SW480 (cell line): ENCODE measurements at regions not wholly inside any gene's neighbourhood (a gene's known extent, or its start where the extent isn't known, plus 50 kb on each side); places are given as distances from the start of the nearest gene placed in this dataset.

ENCODE experiments used
- DNase-seq: peaks from one replicate; pipeline ENCODE4 v3.0.0-alpha.2; 2016; ENCODE audit warnings: low spot score

DNA sequence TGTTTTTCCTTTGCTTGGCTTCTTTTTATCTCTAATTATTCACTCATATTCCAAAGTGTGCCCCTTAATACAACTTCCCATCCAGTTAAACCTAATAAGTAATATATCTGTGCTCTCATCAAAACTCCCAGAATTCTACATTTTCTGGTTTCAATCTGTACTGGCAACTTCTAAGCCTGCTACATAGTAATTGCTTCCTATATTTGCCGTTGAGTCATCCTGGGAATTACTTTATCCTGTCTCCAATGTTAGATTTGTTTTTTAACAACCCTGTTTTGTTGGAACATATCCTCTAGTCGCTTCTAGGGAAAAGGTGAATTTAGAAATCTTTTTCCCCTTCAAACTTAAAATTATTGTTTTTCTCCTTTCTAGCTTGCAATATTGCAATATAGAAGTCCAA, 620.5 kb upstream of the PKN2 start:
- no peak for DNase-seq

DNA sequence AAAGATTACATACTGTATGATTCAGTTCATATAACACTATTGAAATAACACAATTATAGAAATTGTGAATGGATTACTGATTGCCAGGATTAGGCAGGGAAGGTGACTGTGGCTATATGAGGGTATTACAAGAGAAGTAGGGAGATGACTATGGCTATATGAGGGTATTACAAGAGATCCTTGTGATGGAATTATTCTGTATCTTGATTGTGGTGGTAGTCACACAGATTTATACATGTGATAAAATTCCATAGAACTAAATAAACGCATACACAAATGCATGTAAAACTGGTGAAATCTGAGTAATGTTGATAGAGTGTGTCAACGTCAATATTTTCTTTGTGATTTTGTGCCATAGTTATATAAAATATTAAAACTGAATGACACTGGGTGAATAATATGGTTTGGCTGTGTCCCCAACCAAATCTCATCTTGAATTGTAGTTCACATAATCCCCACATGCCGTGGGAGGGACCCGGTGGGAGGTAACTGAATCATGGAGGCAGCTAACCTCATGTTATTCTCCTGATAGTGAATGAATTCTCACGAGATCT, 615.6 kb upstream of the PKN2 start:
- no peak for DNase-seq

DNA sequence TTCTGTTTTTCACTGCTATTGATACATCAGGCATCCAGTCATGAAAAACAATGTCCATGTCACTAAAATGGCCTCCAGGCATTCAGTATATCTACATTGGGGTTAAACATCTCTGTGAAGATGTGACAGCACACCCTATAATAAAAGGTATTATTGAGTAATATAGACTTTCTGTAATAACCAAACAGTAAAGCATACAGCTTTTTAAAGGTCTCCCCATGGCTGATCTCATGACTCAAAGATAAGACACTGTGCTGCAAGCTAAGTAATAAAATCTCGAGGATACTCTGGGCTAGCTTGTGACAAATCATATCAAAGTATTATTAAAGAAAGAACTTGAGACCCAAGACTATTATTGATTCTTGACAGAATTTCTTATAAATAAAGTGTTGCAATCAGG, 613.1 kb upstream of the PKN2 start:
- DNase-seq, result no peak

DNA sequence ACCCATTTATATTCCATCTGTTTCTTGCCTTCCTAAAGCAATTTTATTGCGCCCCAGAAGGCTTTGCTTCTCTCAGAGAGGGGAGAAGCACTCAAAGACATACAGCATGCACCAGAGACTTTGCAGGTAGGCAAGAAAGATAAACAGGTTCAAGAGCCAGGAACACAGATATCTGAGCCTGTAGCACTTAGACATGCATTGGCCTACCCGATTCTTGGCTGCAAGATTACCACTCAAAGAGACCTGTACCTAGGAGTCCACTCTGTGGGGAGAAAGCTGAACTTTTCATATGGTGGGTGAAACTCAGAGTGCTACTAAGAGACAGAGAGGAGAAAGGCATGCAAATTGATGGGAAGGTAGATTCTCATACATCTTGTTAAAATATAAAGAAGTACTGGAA, 609.4 kb upstream of the PKN2 start:
- DNase-seq, result no peak

DNA sequence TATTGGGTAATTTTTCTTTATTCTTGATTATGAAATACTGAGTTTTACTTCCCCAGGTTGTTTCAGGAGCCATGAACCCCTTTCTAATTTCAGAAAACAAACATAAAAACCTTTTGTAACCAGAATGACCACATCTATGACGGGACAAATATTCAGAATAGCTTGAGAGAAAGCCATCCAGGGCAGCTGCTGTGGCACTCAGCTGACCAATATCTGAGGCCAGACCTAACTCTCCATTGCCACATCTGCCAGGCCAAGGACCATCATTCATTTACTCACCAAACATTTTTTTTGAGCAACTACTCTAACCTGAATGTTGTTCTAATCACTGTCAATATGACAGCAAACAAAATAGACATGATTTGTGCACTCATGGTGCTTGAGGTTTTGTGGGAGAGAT, 608.3 kb upstream of the PKN2 start:
- no peak for DNase-seq

DNA sequence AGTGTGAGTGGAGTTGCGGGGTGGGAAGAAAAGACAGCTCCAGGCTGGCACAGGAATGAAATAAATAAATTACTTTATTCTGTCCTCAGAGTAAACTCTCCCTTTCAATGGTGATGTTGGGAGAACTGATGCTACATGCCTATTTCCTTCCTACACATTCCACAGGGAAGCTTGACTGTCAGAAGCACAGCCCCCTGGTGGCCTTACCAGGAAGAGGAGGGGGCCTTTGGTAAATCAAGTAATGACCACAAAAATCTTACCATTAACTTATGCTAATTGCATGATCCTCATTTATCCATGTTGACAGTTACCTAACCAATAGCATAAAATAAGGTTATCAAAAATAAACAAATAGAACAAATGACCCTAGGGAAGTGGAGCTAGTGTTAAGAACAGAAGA, 605.0 kb upstream of the PKN2 start:
- DNase-seq, result no peak

DNA sequence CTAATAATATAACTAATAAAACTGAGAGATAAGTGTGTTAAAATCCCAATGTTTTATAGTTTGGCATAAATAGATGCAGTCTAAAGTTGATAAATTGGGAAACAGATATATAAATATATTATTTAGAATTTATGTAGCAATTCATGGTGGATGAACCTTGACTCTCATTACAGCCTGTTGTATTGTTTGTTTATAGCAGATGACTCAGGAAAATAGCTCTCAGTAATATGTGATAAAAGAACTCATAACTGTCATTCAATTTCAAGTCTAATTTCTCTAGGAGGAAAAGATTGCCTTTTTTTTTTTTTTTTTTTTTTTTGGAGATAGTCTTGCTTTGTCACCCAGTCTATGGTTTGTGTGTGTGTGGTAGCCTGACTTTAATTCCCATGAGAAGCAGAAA, 603.2 kb upstream of the PKN2 start:
- DNase-seq, result no peak

DNA sequence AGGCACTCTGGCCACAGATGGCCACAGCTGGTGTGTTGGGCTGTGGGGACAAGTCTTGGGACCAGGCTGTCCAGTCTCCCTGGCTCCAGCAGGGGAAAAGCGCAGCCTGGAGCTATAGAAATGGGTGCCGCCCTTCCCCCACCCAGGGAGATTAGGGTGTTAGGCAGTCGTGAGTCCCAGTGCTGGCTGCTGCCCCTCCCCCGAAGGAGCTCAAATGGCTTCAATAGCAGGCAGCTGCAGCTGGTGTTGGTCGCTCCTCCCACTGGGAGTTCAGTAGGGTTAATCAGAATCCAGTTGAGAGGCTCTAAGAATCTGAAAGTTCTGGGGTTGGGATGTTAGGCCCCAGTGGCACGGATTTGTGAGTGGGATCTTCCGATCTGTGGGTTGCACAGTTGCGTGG, 595.6 kb upstream of the PKN2 start:
- DNase-seq, result no peak

DNA sequence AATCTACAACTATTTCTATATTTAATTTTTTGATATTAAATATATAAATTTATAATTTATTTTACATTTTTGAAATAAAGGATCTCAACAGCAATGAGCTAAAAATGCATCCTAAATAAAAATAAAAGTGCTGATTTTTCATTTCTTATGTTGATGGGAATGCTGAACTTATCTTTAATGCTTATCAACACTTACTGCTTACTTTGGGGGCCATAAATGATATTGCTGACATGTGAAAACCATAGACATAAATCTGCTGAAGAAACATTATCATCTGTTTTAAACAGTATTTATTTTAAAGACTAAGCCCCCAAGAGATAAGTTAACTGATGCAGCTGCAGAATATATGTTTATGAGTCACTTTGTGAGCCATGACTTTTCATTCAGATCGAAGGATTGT, 594.1 kb upstream of the PKN2 start:
- no peak for DNase-seq

DNA sequence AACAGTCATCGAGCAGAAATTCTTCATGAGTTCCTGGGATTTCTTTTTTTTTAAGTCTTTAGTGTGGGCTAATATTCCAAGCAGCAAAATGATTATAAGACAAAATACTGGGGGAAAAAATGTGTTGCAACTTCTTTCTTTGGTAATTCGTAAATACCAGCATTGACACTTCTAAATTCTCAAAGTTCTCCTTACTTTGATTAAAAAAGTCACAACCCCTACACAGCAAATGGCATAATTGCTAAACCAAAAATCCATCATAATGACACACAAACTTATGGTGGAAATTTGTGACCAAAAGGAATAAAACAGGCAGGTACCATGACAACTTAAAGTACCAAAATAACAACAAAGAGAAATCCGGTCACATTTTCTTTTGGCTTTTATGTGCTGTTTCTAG, 585.2 kb upstream of the PKN2 start:
- no peak for DNase-seq

DNA sequence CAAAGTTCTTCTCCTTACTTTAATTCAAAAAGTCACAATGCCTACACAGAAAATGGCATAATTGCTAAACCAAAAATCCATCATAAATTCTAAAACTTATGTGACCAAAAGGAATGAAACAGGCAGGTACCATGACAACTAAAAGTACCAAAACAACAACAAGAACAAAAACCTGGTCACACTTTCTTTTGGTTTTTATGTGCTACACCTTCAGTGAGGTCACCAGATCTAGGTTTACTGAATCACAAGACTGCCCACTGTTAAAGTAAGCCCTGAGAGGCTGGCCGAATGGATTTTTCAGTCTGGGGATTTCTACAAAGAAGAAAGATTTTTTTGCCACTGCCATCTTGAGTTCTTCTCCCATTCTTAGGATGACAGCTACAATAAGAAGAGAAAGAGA, 583.0 kb upstream of the PKN2 start:
- no peak for DNase-seq

DNA sequence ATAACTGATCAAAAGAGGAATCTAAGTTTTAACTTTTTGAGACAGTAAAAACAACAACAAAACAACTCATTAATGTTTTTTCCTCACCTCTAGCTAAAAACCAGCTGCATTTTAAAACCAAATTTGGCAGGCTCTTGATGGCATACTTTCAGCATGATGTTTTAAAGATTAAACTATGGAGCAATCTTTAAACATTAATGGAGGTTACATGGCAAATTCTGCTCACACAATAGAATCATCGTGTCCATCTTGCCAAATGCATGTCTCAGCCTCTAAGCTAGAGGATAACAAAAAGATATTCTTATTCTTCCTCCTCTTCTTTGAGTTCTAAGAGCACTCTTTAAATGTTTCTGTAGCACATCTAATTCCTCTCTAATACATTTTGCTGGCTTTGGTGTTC, 579.8 kb upstream of the PKN2 start:
- DNase-seq, result no peak

DNA sequence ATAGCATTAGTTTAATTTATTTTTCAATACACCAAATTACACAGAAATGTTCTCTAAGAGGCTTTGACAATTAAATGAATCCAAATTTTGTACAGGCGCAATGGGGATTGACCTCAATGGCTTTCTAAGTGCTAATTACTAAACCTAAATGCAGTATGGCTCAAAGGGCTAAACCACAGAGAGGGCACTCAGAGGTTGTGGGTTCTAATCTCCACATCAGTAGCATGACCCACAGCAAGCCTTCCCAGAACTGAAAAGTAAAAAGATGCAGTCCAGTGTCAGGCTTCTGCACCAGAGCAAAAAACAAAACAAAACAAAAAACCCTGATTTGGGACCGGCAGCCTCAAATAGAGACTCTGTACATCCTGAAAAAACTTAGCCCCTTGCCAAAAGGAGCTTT, 579.2 kb upstream of the PKN2 start:
- no peak for DNase-seq

DNA sequence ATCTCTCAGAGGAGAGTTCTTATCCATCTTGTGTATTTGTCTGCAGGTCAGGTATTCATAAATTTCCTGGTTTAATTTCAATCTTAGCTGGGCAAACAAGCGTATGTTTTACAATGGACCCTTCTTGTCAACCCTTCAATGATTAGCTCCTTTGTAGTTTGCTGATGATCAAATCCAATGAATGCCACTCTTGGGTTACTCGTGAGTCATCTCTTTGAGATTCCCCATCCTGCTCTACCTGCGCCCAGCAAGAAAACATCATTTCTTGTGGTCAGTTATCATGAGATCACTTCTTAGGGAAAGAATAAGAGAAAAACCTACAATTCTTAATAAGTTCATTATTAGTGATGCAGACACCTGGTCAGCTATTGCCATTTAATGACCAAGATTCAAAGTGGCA, 572.3 kb upstream of the PKN2 start:
- DNase-seq, result no peak

DNA sequence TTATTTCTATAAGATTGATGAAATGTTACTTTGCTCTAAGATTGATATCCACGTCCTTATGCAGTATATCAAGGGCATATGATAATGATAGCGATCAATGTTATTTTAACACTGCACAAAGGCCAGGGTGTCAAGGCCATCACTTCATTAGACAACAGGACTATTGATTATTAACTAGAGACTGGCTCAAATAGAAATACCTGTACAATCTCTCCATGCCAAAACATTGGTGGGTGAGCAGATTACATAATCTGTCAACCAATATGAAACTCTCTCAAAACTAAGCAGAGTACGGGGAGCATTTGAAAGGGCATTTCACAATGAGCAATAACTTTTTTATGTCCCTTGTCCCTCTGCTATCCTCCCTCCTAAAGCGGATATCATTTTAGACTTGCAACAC, 566.5 kb upstream of the PKN2 start:
- DNase-seq, result no peak

DNA sequence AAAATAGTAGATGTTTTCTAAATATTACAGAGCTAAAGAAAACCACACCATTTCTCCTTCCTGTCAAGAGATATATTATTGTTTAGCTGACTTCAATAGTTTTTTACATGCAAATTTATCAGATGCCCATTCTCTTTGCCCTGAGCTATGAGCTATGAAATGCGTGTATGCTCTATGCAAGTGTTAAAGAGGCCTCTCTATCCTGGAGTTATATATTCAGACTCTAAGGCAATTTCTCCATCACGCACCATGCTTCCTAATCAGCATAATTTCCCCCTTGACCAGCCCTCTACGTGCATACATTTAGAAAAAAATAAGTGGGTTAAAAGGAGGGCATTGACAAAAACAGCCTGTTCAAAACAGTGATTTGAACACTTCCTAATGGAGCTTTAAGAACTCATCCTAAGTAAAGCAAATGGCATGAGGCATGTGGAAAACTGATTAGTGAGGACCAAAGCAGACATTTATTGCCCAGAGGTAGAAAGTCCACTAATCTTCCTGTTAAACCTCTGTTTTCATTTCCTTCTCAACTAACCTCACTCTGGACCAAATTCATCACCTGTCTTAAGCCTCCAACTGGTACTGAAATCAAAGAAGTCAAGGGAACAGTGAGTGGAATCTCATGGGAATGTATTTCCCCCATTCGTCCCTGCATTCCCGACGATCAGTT, 565.8 kb upstream of the PKN2 start:
- no peak for DNase-seq

DNA sequence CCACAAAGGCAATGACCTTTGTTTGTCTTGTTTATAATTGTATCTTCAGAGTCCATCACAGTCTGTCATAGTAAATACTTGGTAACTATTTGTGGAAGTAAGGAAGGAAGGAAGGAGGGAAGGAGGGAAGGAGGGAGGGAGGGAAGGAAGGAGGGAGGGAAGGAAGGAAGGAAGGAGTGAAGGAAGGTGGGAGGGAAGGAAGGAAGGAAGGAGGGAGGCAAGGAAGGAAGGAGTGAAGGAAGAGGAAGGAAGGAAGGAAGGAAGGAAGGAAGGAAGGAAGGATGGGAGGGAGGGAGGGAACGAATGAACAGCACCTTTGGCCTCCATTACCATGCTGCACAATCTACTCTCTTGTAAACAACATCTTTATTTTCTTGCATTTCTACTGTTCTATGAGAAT, 559.5 kb upstream of the PKN2 start:
- no peak for DNase-seq

DNA sequence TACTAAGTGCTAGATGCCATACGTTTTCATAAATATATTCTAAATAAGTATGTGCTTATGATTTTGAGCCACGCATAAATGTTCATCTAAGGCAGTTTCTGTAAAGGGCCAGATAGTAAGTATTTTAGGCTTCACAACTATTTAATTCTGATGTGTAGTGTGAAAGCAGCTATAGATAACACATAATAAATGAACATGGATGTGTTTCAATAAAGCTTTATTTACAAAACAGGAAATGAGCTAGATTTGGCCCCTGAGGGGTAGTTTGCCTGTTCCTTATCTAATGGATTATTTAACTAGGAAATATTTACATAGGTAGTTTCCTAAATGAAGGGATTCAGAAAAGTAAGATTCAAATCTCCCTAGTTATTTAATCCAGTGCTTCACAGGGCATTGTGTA, 557.6 kb upstream of the PKN2 start:
- DNase-seq, result no peak

DNA sequence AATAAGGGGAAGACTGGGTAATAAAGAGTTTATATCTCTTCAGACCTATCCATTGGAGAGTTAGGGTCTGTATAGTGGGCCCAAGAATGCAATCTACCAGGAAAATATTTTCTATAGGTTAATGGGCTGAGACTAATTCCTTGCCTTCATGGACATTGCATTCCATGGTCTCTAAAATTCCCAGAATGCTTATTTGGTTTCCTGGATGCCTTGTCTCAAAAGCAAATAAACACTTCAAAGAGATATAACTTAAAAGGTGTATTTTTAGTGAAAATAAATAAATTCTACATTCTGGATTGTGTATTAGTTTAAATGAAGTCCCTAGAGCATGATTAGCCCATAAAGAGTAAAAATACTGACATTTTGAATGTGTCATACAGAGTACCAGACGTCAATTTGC, 550.1 kb upstream of the PKN2 start:
- no peak for DNase-seq

DNA sequence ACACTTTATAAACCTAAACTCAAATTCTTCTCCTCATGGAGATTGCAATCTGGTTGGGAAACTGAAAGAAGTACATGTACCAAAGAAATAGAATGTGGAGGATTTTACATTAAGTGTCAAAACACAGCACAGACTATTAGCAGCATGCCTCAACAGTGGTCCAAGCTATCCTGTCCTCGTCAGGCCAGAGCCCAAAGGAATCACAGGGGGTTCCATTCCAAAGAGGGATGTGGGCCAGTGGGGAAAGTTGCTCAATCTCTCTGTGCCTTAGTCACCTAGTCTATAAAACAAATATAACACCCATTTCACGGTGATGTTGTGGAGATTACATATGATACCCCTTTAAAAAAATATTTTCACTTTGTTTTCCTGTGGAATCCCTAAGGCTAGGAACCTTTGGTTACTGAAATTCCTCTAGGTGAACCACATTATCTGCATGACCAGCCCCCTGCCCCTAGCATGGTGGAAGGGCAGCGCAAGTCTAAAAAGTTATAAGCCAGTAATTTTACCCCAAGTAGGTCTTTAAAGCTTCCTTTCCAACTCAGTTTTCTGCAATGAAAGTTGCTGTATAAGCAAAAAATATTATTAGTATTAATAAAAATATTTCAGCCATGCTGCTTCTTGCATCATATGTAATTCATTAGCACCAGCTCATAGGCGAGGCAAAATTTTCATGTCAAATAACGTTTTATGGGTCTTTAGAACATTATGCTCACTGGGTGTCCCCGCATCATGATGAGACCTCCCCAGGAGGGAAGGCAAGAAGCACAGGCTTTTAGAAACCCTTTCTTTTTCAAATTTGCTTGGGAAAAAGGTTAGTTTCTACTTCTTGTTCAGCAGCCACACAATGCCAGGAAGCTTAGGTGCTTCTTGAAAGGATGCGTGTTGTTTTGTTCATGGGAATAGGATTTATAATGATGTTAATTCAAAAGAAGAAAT, 548.8 kb upstream of the PKN2 start:
- no peak for DNase-seq

DNA sequence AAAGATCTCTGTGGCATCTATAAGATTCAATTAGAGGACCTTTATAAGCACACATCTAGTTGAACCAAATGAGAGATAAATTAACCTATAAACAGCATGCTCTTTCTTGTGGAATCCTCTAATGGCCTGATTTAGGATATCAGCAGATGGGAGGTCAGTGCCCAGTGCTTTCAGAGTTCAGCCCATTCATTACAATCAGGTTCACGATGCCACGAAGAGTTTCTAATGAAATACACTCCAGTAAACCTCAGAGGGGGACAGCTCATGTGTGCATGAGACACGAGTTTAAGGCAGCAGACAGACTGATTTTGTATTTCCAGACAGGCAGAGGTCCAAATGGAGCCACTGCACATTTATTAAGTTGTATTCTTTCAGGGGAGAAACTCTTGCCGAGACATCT, 544.4 kb upstream of the PKN2 start:
- DNase-seq, result no peak

DNA sequence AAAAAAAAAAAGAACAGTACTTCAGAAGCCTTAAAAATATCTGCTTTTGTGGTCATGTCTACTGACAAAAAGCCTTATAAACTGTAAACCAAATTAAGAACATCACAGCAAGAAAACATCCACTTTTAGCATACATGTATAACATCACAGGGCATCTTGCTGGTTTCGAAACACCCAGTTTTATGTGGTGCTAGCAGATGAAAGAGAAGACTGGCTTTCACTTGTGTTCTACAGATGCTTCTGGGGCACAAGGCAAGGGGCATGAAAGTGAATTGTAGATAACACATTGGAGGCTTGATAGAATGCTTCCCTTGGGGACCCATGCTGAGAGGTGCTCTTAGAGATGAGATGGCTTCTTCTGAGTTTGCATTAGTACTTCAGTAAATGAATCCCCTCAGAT, 543.7 kb upstream of the PKN2 start:
- no peak for DNase-seq

DNA sequence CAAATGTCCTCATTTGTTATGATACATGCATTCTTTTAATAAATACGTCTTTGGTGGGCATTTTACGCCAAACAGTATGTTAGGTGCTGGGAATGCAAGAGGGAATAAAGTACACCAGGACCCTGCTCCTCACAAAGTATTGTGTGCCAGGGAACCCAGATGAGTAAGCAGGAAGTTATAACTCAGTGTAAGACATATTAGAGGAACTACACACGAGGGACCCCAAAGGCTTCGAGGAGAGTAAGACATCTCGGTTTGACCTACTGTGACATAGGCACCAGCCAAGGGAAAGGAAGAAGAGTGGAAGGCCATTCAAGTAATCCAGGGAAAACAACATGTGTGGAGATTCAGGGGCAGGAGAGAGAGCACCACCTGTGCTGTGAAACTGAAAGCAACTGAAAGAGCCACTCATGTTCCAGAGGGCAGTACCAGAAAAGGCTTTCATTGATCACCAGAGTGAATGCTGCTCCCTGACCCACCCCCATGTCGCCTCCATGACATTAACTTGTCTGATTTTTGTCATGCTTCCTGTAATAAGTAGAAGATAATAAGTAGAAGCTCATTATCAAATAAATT, 542.5 kb upstream of the PKN2 start:
- no peak for DNase-seq
